Stimulated activated CD4-positive, alpha-beta T cell treated with anti-CD3 and anti-CD28 coated beads, Interleukin-15, amount 100 ng/mL, for 48 hours (primary cell): ENCODE measurements at regions not wholly inside any gene's neighbourhood (a gene's known extent, or its start where the extent isn't known, plus 50 kb on each side); places are given as distances from the start of the nearest gene placed in this dataset.

Source experiments
- DNase-seq, 2 donors: peaks; one replicate each; pipeline ENCODE4 v3.0.0-alpha.2; 2020; ENCODE audit warnings: low read depth in 2 of 2

DNA sequence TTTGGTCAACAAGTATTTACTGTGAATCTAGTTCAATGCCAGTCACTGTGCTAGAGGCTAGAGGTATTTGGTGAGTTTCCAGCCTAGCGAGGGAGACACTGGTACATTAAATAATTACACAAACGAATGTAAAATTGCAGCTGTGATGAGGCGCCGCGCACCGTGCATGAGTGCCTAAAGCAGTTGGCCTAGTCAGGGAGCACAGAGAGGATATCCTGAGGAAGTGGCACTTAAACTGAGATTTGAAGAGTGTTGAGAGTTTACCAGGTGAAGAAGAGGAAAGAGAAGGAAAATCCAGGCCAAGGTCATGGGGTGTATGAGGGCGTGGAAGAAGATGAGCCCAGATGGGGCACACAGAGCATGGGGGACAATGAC, 157.6 kb upstream of the NDUFV2 start:
- no peak for DNase-seq

DNA sequence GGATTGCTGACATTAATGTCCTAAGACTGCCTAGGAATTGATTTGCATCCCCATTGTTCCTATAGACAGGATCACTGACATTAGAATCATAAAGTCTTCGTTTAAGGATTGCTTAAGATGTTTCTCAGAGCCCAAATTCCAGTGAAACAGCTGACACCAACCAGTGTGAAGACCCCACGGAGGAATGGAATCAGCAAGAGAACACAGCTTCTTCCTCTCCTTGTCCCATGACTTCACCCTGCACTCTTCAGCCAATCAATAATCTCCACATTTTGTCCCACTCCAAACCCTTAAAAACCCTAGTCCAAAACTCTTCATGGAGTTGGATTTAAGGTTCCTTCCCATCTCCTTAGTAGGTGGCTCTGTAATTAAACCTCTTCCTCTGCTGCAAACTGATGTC, 157.0 kb upstream of the NDUFV2 start:
- no peak for DNase-seq

DNA sequence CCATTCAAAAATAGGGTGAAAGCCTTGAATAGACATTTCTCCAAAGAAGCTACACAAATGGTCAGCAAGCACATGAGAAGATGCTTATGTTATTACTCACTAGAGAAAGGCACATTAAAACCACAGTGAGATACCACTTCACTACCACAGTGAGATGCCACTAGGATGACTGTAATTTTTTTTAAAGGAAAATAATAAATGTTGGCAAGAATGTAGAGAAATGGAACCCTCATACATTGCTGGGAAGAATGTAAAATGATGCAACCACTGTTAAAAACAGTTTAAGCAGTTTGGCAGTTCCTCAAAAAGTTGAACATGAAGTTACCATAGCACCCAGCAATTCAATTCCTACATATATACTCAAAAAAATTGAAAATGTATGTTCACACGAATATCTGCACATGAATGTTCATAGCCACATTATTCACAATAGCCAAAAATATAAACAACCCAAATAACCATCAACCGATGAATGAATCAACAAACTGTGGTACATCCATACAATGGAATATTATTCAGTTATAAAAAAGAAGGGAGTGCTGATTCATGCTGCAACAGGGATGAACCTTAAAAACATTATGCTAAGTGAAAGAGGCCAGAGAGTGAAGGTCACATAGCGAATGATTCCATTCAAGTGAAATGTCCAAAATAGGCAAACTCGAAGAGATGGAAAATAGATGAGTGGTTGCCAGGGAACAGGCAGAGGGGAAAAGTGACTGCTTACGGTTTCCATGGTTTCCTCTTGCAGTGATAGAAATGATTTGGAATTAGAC, 156.2 kb upstream of the NDUFV2 start:
- DNase-seq = no peak

DNA sequence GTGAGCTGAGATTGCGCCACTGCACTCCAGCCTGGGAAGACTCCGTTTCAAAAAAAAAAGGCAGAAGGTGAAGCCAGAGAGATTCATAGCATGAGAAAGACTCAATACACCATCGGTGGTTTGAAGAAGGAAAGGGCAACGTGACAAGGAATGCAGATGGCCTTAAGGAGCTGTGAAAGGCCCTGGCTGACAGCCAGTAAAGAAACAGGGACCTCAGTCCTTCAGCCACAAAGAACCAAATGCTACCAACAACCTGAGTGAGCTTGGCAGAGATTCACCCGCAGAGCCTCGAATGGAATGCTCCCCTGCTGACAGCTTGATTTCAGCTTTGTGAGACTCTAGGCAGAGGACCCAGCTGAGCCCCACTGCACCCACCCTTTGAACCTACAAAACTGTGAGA, 154.9 kb upstream of the NDUFV2 start:
- DNase-seq = no peak

DNA sequence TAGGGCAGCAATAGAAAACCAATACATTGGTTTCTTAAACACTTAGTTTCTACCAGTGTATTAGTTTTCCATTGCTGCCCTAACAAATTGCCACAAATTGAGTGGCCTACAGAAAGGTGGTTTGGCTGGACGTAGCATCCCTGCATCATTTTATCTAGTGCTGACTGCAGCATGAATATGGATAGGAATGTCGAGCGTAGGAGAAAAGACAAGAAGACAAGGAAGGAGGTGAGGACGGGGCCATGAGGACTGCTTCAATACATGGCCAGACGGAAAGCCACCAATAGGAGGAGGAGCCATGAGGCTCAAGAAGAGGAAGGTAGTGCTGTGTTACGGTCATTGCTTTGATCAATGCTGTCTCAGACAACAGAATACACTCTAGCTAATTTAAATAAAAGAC, 154.5 kb upstream of the NDUFV2 start:
- DNase-seq = no peak

DNA sequence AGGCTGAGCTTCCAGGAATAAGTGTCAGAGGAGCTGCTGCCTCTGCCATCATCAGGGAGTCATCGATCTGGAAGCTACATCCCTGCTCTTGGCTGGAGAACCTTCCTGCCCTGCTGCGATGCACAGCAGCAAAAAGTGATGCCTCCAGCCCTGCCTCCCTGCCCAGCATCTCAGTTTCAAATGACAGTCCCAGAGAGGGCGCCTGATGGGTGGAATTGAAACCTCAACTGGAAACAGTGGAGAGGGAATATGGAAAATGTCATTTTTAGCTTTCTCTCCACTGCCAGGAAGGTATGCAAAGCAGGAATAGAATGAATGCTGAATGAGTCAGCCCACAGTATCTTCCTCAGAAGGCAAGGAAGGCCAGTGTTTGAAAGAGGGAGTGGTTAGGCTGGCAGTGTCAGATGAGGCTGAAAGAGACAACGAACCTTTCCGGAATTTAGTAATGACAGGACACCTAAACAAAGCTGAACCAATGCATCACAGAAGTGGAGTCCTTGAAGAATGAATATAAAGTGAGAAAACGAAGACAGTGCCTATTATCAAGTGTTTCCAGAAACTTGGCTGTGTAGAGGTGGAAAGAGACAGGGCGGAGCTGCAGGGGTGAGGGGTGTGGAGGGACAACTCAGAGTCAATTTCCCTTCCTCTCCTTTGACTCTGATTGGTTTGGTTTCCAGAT, 153.9 kb upstream of the NDUFV2 start:
- DNase-seq = no peak

DNA sequence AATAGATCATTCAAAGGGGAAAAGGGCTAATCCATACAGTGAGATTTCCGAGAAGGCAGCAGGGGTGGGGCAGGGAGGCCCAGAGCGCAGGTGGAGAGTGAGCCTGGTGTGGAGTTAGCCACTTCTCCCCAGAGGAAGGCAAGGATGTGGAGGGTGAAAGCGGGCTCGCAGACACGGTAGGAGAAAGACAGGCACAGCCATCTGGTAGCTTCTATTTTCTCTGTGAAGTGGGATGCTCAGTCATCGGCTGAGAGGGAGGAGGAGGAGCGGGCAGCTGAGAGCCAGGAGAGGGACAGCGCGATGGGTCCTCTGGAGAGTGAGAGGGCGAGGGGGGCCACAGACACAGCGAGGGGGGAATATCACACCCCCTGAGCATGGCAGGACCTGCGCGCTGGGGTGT, 153.3 kb upstream of the NDUFV2 start:
- DNase-seq = no peak

DNA sequence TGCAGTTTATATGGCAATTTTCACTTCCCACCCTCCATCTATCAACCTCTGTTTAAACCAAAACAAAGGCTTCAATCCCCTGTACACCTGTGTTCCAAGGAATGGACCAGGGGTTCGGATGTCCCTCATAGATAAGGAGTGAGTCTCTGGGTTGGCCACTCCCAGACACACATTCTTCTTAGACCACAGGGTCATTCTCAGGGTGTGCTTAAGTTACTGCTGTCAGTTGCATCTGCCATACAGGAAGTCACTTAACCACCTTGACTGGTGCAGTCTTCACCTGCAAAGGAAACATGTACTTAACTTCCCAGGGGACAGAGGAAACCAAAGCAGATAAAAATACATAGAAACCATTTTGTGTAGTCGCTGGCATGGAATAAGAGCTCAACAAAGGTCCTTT, 151.0 kb upstream of the NDUFV2 start:
- no peak for DNase-seq

DNA sequence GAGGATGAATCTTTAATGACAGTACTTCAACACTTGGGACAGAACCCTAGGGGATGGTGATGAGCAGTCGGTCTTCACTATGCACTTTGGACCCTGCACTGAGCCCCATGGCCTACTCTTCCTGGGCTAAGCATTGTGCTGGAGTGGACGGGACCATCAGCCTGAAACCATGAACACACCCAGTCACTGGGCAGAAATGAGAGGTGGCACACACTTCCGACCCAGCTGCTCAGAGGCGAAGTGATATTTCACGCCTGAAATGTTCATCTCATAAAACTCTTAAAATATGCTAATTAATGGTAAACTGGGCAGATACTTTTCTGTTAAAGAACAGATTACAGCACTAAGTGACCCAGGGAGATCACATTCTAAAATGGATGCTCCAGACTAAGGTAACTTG, 150.3 kb upstream of the NDUFV2 start:
- DNase-seq = no peak

DNA sequence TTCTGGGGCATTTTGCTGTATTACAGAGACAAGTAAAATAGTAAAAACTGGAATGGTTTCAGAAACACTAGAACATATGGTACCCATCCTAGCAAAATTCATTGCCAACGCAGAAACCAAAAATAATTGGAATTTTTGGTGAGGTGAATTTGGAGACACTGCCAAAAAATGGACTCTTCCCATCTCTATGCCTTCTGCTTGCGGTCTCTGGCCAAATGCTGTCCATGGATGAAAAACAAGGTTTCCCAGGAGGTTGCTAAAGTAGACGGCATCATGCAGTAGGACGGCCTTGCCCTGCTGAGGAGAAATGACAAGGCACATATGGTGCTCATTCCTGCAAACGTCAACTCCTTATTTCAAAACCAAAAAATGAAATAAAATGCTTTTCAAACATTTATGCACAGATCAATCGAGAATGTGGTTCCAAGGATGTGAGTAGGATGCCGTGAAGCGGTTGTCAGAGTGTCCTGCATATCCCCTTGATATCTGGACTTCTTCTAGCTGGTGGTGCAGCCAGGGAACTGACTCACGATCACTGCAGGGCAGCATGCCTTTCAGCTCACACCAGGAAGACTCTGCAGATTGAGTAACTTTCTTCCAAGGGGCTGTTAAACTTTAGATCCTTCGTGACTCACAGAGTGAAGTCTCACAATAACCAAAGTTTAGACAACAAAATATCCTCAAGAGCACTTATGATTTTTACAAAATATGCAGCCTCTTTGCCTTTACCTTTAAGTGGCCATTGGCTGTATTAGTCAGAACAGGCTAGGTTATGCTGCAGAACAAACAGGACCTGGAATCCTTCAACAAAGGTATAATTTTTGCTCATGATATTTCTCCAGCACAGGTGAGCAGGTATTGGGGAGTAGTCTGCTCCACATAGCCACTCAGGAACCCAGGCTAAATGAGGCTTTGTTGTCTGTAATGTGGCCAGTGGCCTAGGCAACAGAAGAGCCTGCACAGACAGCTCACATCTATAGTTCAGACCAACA, 149.4 kb upstream of the NDUFV2 start:
- no peak for DNase-seq

DNA sequence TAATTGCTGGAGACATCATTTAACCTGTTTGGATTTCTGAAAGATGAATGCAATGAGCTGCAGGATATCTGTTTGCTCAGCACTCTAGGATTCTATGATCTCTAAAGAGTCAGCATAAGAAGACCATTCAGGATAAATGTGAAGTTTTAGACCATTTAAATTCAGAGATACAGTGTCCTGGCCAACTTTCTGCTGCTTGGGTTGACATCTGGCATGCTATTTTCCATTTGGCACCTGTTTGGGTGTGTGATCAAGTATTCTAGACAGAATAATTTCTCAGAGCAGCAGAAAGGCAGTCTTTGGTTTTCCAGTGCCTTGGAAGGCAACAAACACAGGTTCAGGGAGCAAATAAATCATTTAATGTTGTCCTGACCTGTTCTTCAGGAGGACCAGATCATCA, 144.8 kb upstream of the NDUFV2 start:
- DNase-seq = no peak

DNA sequence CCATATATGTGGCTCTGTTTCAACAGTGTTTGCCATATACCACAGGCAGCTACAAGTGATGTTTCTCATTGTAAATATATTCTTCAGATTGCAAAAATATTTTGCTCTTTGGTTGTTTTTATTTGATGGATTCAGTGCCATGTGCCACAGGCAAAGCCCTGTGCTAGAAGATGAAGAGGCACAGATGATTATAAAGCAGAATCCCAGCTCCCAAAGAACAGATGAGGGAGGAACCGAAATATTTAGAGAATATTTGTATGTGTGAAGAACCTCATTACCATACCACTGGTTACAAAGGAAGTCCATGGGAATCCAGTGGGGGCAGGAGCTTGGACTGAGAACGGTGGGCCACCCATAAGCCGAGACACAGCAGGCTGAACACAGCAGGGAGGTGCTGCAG, 143.8 kb upstream of the NDUFV2 start:
- DNase-seq = no peak

DNA sequence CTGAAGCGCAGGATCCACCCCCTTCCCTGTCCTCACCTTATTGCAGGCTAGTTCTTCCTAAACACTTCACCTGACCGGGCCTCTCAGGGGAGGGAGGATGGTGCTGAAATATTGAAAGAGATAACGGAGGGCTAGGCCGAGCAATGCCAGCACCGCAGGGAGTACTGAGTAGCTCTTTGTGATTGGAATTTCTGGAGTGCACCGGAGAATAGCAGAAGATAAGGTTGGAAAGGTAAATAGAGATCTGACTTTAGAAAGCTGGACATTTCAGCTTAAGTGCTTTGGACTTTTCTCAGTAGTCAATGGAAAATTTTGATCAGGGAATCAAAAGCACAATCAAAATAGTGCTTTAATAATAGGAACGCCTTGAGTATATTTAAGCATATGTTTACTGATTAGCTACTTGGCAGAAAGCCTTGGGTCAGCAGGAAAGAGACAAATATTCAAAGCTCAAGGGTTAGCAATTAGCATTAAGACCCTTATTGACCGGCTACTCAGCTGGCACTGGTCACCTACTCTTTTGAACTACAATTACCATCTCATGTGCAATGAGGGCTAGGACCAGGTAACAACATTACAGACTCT, 142.9 kb upstream of the NDUFV2 start:
- DNase-seq = no peak

DNA sequence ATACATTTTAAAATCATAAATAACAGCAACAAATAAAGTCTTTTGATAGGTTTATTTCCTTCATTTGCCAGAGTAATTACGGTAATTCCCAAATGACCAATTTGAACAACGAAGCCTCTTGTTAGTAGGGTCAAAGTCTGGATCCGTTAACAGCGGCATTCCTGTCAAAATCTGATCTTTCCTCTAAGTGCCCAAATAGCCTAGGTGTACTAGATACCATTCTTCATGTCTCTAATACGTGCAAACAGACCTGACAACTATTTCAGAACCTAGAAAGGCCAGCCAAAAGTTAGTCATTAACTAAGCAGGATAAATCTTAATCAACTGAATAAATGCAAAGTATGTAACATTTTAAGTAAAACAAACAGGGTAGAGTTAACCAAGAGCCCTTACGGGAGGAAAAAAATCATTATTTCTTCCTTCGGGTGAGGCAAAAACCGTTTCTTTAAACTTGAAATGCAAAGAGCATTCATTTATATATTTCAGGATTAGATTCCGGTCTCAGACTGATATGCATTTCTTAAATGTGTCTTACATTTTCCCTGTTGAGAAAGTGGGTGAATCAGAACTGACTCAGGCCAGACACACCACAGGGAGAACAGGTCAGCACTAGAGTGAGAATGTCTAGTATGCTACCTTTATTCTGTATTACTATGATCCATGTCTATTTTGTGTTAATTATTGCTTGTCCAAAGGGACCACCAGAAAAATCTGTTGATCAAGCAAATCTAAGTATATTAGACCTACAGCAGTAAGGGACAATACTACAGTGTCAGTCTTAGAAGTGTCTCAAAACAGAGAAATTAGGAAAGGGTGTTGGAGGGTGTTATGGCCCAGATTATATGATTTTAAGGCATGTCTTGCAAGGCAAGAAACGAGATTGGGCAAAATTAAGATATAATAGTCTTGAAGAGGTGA, 141.5 kb upstream of the NDUFV2 start:
- DNase-seq = no peak

DNA sequence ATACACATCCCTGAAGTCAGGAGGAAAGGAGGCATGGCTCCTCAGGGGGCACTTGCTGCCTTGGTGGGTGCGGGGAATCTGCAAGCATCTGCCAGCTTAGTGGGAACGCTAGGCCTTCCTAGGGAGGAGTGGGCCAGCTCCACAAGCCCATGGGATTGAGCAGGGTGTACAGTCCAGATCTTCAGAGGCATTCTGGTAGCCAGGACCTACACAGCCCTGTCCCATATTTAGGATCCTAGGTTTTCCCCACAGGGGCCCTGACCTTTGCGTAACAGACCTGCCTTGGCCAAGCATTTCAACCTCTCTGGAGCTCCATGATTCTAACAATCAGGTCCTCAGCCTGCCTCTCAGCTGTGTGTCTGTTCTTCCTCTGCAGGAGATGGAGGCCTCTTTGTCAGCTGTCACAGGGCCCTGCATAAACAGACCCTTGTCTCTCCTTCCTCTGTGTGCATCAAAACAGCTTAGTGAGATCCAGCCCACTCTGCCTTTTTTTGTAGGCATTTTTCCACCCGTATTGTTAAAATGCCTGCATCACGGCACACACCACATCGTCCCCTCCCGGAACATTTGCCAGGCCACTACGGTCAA, 140.2 kb upstream of the NDUFV2 start:
- DNase-seq = no peak

DNA sequence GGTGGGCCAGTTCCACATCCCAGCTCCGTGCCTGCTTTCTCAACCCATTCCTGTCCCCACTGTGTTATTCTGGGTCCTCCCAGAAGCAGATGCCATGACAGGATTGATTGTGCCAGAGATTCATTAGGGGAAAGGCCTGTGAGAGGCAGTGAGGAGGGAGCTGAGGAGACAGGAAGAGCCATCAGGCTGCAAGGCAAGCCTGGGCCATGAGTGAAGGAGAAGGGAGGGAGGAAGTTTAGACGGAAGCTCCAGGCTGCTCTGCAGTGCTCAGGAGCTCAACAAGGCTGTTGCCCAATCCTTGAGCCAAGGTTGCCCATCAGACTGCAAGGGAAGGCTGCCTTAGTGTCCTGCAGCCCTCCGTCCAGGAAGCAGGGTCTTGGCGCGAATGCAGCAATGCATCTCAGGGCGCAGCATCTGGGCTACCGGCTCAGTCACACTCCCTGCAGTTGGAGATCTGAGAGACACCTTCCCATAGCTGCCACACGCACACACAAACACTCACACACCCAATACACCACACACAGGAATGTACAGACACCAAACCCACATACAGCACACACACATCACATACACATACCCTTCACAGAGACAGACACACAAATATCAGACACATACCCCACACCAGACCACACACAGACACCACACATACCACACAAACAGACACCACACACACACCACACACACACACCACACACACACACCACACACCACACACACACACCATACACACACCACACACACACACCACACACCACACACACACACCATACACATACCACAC, 139.5 kb upstream of the NDUFV2 start:
- no peak for DNase-seq

DNA sequence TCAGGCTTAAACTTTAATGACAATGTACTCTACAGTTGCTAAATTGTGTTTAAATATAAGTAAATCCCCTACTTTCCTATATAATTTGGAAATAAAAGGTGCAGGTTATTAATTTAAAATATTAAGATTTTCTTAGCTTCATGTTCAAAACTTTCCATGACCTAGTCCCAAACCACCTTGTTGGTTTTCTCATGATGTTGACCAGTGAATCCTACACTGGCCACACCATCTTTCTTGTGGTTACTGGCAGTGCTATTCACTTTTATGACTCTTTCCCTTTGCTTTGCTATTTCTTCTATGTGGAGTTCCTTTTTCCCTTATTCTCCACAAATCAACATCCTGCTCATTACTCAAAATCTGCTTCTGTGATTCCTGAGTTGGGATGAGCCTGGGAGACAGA, 138.6 kb upstream of the NDUFV2 start:
- no peak for DNase-seq

DNA sequence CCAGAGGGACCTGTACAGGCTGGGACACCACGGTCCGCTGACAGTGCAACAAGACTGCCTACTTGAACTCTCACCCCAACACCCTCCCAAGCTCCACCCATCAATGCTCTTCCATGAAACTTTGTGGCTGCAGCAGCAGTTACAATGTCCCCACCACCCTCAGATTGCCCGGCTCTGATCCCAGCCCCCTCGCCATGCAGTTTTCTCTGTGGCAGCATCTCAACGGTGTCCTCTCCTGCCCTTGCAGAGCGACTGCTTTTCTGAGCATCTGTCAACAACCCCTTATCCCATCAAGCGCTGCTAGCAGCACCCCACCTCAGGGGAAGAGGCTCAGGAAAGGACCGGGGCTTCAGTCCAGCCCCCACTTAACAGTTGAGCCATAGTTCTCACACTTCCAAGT, 137.1 kb upstream of the NDUFV2 start:
- DNase-seq = no peak

DNA sequence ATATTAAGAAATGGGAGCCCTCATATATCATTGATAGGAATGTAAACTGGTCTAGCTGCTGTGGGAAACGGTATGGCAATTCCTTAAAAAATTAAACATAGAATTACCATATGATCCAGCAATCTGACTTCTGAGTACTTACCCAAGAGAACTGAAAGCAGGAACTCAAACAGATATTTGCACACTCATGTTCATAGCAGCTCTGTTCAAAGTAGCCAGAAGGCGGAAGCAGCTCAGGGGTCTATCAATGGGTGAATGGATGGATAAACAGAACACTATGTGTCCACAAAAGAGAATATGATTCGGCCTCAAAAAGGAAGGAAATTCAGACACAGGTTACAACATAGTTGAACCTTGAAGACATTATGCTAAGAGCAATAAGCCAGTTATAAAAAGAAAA, 135.7 kb upstream of the NDUFV2 start:
- no peak for DNase-seq

DNA sequence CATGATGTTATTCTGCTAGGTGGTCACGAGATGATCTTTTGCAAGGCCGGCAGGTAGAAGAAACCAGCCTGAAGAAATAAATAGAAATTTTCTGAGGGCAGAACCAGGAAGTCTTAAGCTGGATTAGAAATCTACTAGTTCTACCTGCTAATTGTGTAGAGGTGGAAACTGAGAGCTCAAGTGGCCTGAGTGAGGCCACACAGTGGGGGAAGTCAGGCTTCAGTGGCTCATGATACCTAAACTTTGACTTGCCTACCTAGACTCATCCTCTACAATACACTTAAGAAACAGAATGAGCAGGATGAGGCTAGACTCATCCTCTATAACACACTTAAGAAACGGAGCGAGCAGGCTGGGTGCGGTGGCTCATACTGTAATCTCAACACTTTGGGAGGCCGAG, 134.9 kb upstream of the NDUFV2 start:
- DNase-seq = no peak
